ENCODE measurements at regions not wholly inside any gene's neighbourhood (a gene's known extent, or its start where the extent isn't known, plus 50 kb on each side); places are given as distances from the start of the nearest gene placed in this dataset.

DNA sequence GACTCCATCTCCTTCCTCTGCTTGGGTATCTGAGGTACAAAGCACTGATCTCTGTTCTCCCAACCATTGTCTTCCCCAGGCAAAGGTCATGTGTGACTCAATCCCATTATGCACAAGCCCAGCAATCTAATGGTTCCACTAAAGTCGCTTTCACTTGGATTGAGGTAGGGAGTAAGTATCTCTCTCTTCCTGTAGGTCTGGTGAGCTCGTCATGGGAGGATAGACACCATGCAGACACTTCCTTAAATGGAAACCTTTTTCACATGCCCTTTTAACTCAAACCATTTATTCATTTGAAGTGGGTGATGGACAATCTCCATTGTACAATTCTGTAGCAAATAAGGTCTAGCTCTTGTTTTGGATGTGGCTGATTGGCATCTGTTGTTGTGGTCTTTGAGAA, 245.2 kb upstream of the CLNK start:
- CTCF ChIA-PET, result no interaction called here
- in situ Hi-C loops (cut with MboI; ENCODE audit: low sequenced_read_pairs), result no loop called here

More for the DNA sequence above, 245.2 kb upstream of the CLNK start:
- no CpG with 5 or more reads among the region's 2 CpGs for WGBS, 2 experiments (ENCODE audit: extremely low coverage in 2 of 2, insufficient read length in 1 of 2)
- Histone ChIP-seq H3K9me3 (ENCODE audit: control insufficient read depth, insufficient read depth, low read length) (no peaks in the 10 kb centered on the region), H3K36me3 (ENCODE audit: control insufficient read depth, insufficient read depth, low read length) (no peaks in the 10 kb centered on the region), H3K79me1 (ENCODE audit: low read depth in 1 of 2, low read length in 2 of 2) (no peaks in the 10 kb centered on the region), H3K27ac (ENCODE audit: insufficient read depth, low read length) (no peak overlapping the region), H3K4me2 (ENCODE audit: low read depth, low read length) (no peak overlapping the region), H3K14ac (replicated peaks; ENCODE audit: low read depth, low read length) (no peak overlapping the region), H3K9me1 (ENCODE audit: insufficient read depth, low read length) (no peaks in the 10 kb centered on the region), H3K18ac (ENCODE audit: low read depth, low read length) (no peak overlapping the region), H3K4ac (ENCODE audit: low read depth, low read length) (no peak overlapping the region), H2BK5ac (ENCODE audit: low read depth, low read length, poor library complexity, severe bottlenecking) (no peak overlapping the region), H3K4me3 (ENCODE audit: insufficient read depth, low read depth, low read length) (no peak overlapping the region), H2BK20ac (ENCODE audit: low read depth, low read length) (no peak overlapping the region), H2BK15ac (ENCODE audit: low read depth, low read length) (no peak overlapping the region), H3K23ac (ENCODE audit: low read depth, low read length) (no peak overlapping the region), H3K9ac (ENCODE audit: low read depth, low read length) (no peak overlapping the region), H4K91ac (ENCODE audit: insufficient read depth, low read depth, low read length) (no peak overlapping the region), H2BK120ac (ENCODE audit: low read depth, low read length) (no peak overlapping the region), H2AFZ (replicated peaks; ENCODE audit: low read length, poor library complexity) (no peak overlapping the region), H4K8ac (ENCODE audit: low read depth in 2 of 2, low read length in 2 of 2) (no peak overlapping the region), H3K56ac (ENCODE audit: extremely low read depth, insufficient read depth, low read length) (no peak overlapping the region), H2AK9ac (replicated peaks; ENCODE audit: low read depth, low read length, poor library complexity) (no peak overlapping the region), H2AK5ac (ENCODE audit: low read depth, low read length) (no peak overlapping the region), H3K27me3 (ENCODE audit: control insufficient read depth, insufficient read depth, low read length) (no peaks in the 10 kb centered on the region), H4K20me1 (ENCODE audit: insufficient read depth, low read length) (no peaks in the 10 kb centered on the region), H3K4me1 (ENCODE audit: control insufficient read depth, insufficient read depth, low read length) (no peaks in the 10 kb centered on the region), H4K5ac (ENCODE audit: low read depth, low read length) (no peak overlapping the region)
- TF ChIP-seq CEBPB (IDR thresholded peaks at IDR 0.05; ENCODE audit: low read depth, low read length) (no peak), RCOR1 (IDR thresholded peaks at IDR 0.05; ENCODE audit: insufficient replicate concordance, low read length) (no peak), NFE2L2 (IDR thresholded peaks at IDR 0.05; ENCODE audit: low read depth, low read length) (no peak), CTCF (conservative IDR thresholded peaks at IDR 0.05; ENCODE audit: low read depth, low read length) (no peak), USF2 (IDR thresholded peaks at IDR 0.05; ENCODE audit: low read depth, low read length) (no peak), BHLHE40 (IDR thresholded peaks at IDR 0.05; ENCODE audit: low read depth, low read length) (no peak), MAFK (IDR thresholded peaks at IDR 0.05; ENCODE audit: low read depth, low read length) (no peak), RAD21 (IDR thresholded peaks at IDR 0.05; ENCODE audit: low read length) (no peak), MAZ (IDR thresholded peaks at IDR 0.05; ENCODE audit: borderline replicate concordance, low read depth, low read length) (no peak), MXI1 (IDR thresholded peaks at IDR 0.05; ENCODE audit: borderline replicate concordance, low read depth, low read length) (no peak), FOS (IDR thresholded peaks at IDR 0.05; ENCODE audit: low read depth, low read length) (no peak), ELK1 (IDR thresholded peaks at IDR 0.05; ENCODE audit: borderline replicate concordance, low read depth, low read length) (no peak), POLR2A (IDR thresholded peaks at IDR 0.05; ENCODE audit: low read depth, low read length) (no peak), CHD1 (IDR thresholded peaks at IDR 0.05; ENCODE audit: low read depth, low read length) (no peak), SMC3 (IDR thresholded peaks at IDR 0.05; ENCODE audit: low read depth, low read length) (no peak), RFX5 (IDR thresholded peaks at IDR 0.05; ENCODE audit: low read depth, low read length) (no peak)
- dilution Hi-C loops (cut with HindIII; ENCODE audit: low sequenced_read_pairs, unreplicated experiment), result no loop called here
- POLR2A ChIA-PET (ENCODE audit: unreplicated experiment), result no interaction called here
- ATAC-seq (ENCODE audit: low read depth) (no peak), DNase-seq (no peak)
- no TSS peak for BruUV-seq (replicated peaks)
- intact Hi-C loops (cut with micrococcal nuclease), result no loop called here

Data from IMR-90 (cell line).